Left renal cortex interstitium (tissue), 4 donors: ENCODE measurements at regions not wholly inside any gene's neighbourhood (a gene's known extent, or its start where the extent isn't known, plus 50 kb on each side); places are given as distances from the start of the nearest gene placed in this dataset.
"Not testable (repeated sequence)": the region's sequence is repeated elsewhere in the genome, so short reads cannot be mapped to it uniquely, and the experiment has no call there.

Experiments used
- DNase-seq, 4 donors: peaks; one replicate each; pipeline ENCODE4 v3.0.0-alpha.2; 2013; ENCODE audit warnings: low read depth in 4 of 4, low spot score in 2 of 4, missing footprints in 1 of 4

DNA sequence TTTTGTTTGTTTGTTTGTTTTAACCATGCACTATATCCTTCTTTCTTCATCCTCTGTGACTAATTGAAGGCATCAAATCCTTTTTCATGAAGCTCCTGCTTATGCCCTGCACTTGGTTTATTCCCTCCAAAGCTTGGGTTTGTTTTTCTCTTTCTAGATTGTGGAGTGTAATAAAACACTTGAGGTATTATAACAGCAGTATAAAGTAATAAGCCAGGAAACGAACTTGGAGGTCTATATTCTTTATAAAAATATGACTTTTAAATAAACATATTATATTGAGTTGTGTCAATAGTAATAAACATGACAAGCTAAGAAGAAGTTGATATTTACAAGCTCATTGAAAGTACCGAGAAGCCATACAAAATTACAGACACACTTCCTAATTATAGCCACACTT, 659.4 kb downstream of the RFPL4B start:
- DNase-seq, result no peak

DNA sequence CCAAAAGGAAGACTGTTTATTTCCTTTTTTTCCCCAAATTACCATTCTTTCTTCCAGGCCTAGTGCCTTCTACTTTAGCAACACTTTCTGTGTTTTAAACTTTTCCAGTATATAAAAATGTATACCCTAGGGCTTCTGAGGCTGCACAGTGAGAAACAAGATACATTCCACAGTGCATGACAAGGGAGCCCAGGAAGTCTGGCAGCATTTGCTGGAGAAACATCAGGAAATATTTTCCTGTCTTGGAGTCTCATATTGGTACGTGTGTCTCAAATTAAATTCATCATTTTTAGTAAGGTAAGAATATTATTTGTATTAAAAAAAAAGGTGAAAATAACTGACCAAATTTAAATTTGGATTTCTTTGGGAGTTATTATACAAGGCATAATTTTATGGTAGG, 662.6 kb downstream of the RFPL4B start:
- DNase-seq, result no peak

DNA sequence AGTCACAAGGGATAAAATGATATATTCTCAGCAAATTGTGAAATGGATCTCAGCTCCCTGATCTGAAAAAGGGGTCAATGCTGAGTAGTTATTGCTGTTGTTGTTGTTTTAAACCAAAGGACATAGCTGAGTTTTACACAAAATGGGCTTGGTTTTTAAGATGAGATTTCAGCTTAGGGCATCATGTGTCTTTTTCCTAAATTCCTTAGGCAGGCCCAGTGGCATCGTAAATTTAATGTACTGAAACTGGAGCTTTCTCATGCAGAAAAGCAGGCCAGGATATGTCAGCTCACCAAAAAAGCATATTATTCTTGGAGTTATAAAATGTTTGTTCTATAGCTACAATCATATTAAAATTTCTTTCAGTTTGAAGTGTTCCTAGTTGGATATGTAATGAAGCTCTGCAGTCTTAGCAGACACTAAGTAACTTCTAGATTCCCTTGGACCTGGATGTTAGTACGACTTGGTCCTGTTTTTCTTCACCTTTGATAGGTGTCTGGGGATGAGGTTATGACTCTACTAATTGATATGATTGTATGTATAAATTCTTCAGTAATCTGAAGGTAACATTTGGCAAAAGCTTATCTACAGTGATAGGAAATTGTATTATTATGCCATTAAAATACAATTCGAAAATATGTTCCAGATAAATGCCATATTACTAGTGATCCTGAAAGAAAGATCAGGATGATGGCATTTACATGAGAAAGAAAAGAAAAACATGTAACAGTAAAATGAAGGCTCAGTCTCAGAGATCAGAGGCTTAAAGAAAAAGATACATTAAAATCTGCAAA, 663.3 kb downstream of the RFPL4B start:
- DNase-seq, result no peak

DNA sequence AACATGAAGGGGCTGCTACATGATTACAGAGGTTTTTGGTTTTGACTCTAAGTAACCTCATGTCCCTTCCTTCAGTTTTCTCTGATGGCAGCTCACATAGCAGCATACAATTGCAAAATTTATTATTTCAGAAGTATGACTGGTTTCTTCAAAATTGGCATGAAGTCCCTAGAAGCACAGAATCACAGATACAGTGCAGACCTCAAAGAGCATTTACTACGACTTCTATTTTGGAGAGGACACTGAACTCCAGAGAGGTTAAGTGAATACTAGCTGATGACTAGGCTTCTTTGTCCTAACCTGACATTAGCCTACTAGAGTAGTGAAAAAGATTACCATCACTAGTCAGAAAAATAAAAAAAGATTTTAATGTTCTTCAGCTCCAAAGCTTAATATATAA, 664.3 kb downstream of the RFPL4B start:
- DNase-seq, result no peak

DNA sequence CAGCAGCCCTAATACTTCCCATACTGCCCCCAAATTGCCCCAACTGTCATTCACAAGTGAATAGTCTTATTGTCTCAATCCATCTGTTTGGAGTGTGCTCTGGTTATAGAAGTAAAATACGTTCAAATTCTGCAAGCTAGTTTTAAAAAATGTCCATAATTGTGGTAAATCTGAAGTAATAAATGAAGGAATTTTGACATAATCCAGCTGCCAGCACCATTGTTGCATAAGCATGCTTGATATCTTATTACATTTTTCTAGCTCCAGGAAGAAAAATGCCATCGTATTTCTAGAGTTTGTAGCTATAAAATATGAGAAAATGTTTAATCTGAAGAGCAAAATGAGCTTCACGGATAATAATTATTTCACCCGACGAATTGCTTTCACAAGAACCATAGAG, 664.7 kb downstream of the RFPL4B start:
- no peak for DNase-seq

DNA sequence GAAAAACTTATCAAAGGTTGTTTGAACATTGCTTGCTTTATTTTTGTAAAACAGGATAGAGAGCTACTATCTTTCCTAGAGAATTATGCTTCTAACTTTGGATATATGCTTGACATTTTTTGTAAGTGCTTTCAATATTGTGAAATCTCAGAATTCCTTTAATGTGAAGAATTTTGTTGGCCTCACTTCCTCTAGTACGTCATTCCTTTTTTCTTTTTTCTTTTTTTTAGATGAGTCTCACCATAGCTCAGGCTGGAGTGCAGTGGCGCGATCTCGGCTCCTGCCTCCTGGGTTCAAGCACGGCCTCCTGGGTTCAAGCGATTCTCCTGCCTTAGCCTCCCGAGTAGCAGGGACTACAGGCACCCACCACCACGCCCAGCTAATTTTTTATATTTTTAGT, 668.1 kb downstream of the RFPL4B start:
- DNase-seq, result no peak

DNA sequence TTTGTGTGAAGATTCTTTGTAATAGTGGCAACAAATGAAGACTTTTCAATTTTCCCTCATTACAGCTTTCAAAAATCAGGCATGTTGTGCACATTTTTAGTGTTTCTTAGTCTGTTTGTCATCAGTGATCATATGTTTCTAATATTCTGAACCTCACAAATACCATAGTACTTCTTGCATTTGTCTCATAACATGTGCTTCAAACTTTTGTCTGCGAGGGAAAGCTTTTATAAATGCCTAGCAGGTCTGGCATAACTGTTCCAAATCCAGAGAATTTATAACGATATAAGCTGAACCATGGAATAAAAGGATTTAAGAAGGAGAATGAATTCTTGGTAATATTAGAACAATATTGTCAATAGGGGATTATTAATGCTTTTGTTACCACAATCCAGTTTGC, 670.2 kb downstream of the RFPL4B start:
- DNase-seq, result no peak

DNA sequence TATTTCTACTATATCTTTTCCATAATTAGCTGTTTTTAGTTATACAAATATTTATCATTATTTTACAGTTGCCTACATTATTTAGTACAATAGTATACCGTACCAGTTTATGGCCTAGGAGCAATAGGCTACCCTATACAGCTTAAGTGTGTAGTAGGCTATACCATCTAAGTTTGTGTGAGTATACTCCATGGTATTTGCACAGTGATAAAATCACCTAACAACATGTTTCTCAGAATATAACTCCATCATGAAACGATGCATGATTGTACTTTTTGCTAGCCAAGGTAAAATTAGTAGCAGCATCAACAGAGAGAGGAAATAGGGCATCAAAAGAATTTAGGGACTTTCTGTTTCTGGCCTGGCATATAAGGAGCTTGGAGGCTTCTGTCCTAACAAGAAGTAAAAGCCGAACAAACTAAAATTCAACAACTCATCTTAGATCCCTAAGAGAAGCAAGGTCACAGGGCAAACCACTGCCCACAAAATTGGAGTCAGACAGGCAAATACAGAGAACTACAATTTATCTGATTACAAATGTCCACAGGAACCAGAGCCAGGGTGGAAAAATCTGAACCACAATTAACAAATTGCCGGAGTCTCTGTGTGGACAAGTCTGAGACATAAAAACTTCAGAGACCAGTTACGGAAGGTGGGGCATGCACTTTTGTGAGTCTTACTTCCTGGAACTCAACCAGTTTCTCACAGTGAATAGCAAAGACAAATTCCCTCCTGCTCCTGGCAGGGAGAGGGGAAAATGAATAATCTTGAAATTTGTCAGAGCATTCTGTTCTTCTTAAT, 671.4 kb downstream of the RFPL4B start:
- DNase-seq, result no peak

DNA sequence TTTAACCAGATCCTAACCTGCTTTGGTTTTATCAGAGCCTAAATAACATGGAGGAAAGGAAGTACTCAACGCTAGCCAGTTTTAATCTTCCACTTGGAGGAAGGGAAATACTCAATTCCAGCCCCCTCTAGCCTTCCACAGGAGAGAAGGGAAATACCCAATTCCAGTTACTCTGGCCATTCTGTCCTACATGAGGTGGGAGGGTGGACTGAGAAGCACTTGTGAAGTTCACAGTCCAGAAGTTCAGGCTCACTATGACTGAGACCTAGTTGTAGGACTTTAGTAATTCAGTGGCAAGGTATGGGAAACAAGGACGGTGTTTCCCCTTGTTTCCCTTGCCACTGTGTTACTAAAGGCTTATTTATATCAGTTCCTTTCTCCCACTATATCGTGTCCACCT, 672.0 kb downstream of the RFPL4B start:
- DNase-seq, result no peak

DNA sequence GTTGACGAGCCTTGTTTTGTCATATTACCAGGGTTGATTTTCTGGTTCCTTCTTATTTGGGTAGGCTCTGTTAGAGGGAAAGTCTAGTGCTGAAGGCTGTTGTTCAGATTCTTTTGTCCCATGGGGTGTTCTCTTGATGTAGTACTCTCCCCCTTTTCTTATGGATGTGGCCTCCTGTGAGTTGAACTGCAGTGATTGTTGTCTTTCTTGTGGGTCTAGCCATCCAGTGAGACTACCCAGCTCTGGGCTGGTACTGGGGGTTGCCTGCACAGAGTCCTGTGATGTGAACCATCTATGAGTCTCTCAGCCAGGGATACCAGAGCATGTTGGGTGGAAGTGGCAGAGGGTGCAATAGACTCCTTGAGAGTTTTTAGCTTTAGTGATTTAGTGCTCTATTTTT, 680.6 kb downstream of the RFPL4B start:
- no peak for DNase-seq

DNA sequence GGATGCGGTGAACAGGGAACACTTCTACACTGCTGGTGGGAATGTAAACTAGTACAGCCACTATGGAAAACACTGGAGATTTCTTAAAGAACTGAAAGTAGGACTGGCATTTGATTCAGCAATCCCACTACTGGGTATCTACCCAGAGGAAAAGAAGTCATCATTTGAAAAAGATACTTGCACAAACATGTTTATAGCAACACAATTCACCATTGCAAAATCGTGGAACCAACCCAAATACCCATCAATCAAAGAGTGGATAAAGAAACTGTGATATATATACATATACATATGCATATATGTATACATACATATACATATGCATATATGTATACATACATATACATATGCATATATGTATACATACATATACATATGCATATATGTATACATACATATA, 682.0 kb downstream of the RFPL4B start:
- not testable (repeated sequence) for DNase-seq

DNA sequence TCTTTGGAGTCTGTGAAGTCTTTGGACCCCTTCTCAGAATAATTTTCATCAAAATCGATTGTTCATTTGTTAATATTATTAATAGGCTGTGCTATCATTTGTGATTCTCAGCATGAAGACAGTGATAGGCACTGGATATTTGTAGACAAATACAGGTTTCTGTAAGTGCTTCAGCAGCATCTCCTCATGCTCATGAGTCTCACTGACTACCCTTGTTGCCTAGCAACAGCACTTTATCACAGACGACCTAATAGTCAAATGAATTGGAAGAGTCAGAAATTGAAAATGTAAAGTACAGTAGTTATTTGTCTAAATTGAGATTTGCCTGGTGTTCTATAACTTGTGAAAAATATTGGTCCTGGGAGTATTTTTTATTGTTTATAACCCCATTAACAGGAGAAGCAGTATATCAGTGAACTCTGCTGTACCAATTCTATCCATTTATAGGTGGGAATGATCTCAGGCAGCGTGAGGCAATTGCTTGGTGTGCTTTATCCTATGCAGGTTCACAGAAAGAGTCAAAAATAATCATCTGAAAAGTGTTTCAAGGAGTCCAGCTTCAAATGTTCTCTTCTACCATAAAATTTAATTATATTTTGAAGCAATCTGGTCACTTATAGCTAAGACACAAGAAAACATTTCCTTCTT, 684.6 kb downstream of the RFPL4B start:
- DNase-seq, result no peak

DNA sequence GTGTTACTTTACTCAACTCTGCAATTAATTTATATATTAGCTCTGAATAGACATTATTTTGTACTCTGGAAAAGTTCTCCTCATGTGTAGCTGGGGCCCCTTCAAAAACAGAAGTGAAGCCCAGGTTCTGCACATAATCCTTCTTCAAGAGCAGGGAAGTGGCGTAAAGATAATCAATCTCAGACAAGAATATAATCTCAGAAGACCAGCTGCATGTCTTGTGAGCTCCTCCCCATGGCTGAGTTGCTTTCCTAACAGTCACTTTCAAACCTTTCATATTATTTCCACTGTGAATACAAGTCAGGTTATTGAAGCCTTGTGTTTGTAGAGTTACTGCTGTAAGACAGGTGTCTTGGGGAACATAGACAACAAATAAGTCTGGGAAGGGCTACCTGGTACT, 691.9 kb downstream of the RFPL4B start:
- no peak for DNase-seq

DNA sequence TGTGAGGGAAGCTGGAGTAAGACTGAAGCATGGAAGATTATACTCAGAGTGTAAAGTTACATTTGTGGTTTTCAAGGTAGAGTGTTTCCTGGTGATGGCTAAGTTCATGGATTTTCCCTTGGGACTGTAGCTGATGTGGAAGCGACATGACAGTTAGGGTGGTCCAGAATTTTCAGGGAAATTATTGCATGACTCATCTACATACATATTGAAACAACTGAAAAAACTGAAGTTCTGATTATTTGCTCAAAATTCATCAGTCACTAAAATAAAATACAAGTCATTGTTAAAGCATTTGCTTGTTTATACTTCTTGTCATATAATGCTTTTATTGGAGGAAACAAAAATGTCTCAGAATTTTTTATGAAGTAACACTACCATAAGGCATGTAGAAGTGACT, 700.0 kb downstream of the RFPL4B start:
- DNase-seq, result no peak

DNA sequence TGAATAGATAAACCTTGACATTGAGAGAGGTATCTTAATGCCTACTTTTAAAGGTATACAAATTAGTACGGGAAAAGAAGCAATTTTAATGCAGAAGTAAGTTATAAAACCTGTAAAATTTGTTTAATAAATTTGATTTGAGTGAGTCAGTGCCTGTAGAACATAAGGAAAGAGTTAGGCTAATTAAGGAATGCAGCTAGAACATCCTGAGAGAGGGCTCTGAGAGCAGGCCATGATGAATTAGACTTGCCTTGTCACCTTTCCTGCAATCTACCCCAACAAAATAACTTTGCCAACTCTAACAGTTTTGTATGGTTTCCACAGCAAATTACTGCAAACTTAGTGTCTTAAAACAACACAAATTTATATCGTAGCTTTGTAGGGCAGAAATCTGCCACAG, 700.8 kb downstream of the RFPL4B start:
- DNase-seq, result no peak

DNA sequence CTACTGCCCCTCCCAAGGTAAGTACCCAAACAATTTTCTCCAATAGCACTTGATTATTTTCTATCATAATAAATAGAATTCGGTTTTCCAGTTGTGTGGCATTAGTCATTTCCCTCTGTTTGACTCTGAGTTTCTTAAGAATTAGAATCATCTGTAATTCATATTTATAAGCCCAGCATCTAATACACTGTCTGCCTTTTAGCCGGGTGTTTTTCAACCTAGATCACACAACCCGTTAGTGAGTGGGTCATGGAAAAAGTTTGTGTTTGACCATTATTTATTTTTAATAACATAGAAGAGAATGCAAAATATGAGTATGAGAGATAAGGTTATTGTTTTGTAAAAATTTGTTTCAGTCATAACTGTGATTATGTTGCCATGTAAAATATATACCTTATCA, 701.6 kb downstream of the RFPL4B start:
- no peak for DNase-seq

DNA sequence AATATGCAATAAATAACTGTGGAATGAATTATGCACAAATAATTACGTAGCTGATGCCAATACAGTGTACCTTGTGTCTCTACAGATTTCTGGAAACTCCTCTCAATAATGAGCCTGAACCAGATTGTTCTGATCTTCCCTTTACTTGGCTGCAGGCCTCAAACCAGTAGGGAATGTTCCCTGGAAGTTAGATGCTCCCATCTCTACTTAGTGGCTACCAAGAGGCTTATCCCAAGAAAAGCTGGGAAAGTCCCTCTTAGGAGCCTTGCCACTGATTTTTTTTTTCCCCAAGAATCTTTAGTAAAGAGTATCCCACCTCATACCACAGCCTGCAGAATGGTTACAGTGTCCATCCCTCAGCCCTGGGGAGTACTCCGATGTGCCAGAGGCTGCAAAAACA, 702.1 kb downstream of the RFPL4B start:
- no peak for DNase-seq

DNA sequence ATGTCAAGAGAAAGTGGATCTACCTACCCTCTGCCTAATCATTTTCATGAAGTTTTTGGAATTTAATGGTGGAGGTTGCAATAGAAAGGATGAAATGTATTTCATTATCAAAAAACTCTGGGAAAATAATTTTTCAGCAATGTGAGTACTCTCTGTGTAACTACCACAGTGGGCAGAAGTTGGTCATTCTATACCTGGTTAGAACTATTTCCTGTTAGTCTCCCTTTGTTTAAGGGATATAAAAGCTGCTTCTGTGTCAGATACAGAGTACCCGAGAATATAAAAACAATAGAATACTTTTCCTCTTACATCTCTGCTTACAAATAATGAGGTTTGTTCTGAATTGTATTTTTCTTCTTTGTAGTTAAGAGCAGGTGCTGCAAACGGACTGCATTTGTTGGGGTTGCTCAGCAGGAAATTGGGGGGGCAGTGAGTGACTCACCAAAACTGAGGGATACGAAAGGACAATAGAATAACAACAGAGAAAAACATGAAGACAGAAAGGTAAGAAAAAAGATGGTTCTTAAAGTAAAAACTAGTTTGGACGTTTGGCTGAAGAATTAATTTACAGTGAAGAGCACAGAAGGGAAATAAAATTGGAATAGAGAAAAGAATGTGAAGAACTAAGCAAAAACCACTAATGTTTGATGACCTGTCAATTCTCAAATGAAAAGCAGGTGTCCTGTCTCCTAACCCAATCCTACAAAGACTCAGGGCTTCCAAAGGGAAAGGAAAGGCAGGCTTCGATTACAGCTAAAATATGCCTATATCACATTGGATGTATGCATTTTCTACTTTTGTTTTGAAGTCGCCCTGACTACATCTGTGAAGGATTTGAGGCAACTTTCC, 703.1 kb downstream of the RFPL4B start:
- DNase-seq, result no peak

DNA sequence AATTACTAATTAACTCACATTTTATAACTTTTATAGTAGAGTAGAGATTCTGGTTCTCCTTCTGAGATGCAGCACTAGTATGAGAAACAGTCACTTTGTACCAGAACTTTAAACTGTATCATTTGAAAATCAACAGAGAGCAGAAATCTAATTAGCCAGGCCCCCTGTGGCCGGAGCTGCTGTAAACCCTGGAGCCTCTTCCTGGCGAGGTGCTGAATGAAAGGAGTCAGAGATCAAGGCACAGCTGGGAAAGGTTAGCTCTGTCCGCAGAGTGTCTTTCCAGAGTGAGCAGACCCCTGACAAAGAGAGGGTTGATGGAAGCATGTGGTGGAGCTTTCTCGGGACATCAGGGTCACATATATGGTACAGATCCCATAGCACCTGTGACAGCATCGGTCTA, 703.8 kb downstream of the RFPL4B start:
- no peak for DNase-seq

DNA sequence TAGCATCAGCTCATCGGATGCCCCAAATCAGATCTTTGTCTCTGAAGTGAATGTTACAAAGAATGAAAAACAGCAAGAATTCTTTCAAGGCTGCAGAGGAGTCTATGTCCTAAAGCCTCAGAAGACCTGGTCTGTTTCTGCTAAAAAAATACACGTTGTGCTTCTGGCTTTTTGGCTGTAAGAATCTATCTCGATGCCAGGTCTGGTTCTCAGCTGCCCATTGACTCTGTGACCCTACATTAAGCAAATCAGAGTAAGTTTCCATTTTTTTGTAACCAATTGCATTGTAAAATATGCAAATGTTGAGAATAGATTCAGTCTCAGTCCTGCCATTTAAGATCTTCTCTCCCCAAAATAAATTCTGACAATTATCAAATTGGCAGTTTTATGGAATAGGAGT, 705.4 kb downstream of the RFPL4B start:
- DNase-seq, result no peak

DNA sequence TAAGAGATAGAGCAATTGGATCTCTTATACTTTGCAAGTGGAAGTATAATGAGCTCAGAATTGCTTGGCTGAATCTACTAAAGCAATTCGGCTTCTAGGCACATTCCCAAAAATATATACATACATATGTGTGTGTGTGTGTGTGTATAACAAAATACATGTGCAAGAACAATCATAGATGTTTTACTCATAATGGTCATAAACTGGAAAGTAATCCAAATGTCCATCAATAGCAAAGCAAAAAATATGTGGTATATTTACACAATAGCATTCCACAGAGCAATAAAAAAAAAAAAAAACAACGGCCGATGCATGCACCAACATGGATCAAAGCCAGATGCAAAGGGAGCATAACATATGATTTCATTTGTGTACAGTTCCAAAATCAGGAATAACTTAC, 707.9 kb downstream of the RFPL4B start:
- no peak for DNase-seq
